ENCODE measurements at regions not wholly inside any gene's neighbourhood (a gene's known extent, or its start where the extent isn't known, plus 50 kb on each side); places are given as distances from the start of the nearest gene placed in this dataset.
"Not testable (repeated sequence)": the region's sequence is repeated elsewhere in the genome, so short reads cannot be mapped to it uniquely, and the experiment has no call there.

- no peak for DNase-seq
Observed at GRCh38 chr18:55918444-55918843, 330.5 kb upstream of the TCF4 start.

GRCh38 chr18:55912919-55913318 is 324.9 kb upstream of the TCF4 start:
- DNase-seq = no peak

- DNase-seq = no peak
Observed at GRCh38 chr18:55912071-55912470, 324.1 kb upstream of the TCF4 start.

GRCh38 chr18:55910296-55910695 is 322.3 kb upstream of the TCF4 start:
- no peak for DNase-seq

GRCh38 chr18:55908901-55909366 is 320.9 kb upstream of the TCF4 start:
- no peak for DNase-seq

- no peak for DNase-seq
Observed at GRCh38 chr18:55907453-55908175, 319.6 kb upstream of the TCF4 start.

GRCh38 chr18:55906536-55906935 is 318.5 kb upstream of the TCF4 start:
- DNase-seq = no peak

- no peak for DNase-seq
Observed at GRCh38 chr18:55903911-55904310, 315.9 kb upstream of the TCF4 start.

- DNase-seq = no peak
Observed at GRCh38 chr18:55900380-55900779, 312.4 kb upstream of the TCF4 start.

- no peak for DNase-seq
Observed at GRCh38 chr18:55897091-55897689, 309.2 kb upstream of the TCF4 start.

GRCh38 chr18:55893948-55894347 is 306.0 kb upstream of the TCF4 start:
- DNase-seq = no peak

GRCh38 chr18:55892862-55893813 is 305.1 kb upstream of the TCF4 start:
- not testable (repeated sequence) for DNase-seq

- no peak for DNase-seq
Observed at GRCh38 chr18:55886886-55887285, 298.9 kb upstream of the TCF4 start.

- DNase-seq = no peak
Observed at GRCh38 chr18:55884498-55884897, 296.5 kb upstream of the TCF4 start.

GRCh38 chr18:55880617-55881016 is 292.6 kb upstream of the TCF4 start:
- DNase-seq = no peak

GRCh38 chr18:55879331-55879730 is 291.3 kb upstream of the TCF4 start:
- DNase-seq = no peak

GRCh38 chr18:55878224-55878623 is 290.2 kb upstream of the TCF4 start:
- DNase-seq = no peak

- no peak for DNase-seq
Observed at GRCh38 chr18:55877321-55877720, 289.3 kb upstream of the TCF4 start.

- DNase-seq = no peak
Observed at GRCh38 chr18:55876254-55876653, 288.3 kb upstream of the TCF4 start.

- no peak for DNase-seq
Observed at GRCh38 chr18:55875371-55875901, 287.4 kb upstream of the TCF4 start.

- DNase-seq = no peak
Observed at GRCh38 chr18:55869556-55870501, 281.8 kb upstream of the TCF4 start.

- DNase-seq = no peak
Observed at GRCh38 chr18:55868909-55869308, 280.9 kb upstream of the TCF4 start.

All from NCI-H446 (cell line).